Fibroblast of lung (primary cell): ENCODE measurements at regions not wholly inside any gene's neighbourhood (a gene's known extent, or its start where the extent isn't known, plus 50 kb on each side); places are given as distances from the start of the nearest gene placed in this dataset.

Experiments
- DNase-seq, 2 donors: peaks; one replicate each; pipeline versions ENCODE4 v3.0.0 to v3.0.0-alpha.2; 2010; ENCODE audit warnings: low read depth in 2 of 2
- H2AFZ ChIP-seq: 2 replicates; pipeline ENCODE4 v1.5.1; 2012; ENCODE audit warnings: low read length, control low read depth, inconsistent platforms
- H3K27ac ChIP-seq: 2 replicates; pipeline ENCODE4 v1.5.1; 2011; ENCODE audit warnings: low read length, control low read depth; ENCODE audit not compliant: insufficient read depth
- H3K27me3 ChIP-seq: 2 replicates; pipeline ENCODE4 v1.5.1; 2011; ENCODE audit warnings: mild to moderate bottlenecking, low read length; ENCODE audit not compliant: control insufficient read depth, insufficient read depth
- H3K36me3 ChIP-seq: 2 replicates; pipeline ENCODE4 v1.5.1; 2011; ENCODE audit warnings: low read length; ENCODE audit not compliant: control insufficient read depth, insufficient read depth
- H3K4me1 ChIP-seq: 2 replicates; pipeline ENCODE4 v1.5.1; 2011; ENCODE audit warnings: low read length; ENCODE audit not compliant: control insufficient read depth, insufficient read depth; ENCODE audit errors: extremely low read depth
- H3K4me2 ChIP-seq: 2 replicates; pipeline ENCODE4 v1.5.1; 2011; ENCODE audit warnings: low read length, control low read depth; ENCODE audit not compliant: insufficient read depth; ENCODE audit errors: extremely low read depth
- H3K4me3 ChIP-seq, 4 experiments: fragments of 200-600 bp in 1 of 4; sonication (generic) in 1 of 4; replicated peaks in 1 of 4; 2 replicates each; pipeline ENCODE4 v1.5.1; 2011 to 2016; ENCODE audit warnings: low read length in 4 of 4, low read depth in 3 of 4, mild to moderate bottlenecking in 3 of 4, control low read depth in 2 of 4, inconsistent platforms in 1 of 4, mixed read lengths in 1 of 4; ENCODE audit not compliant: insufficient read depth in 1 of 4; ENCODE audit errors: control extremely low read depth in 1 of 4
- H3K79me2 ChIP-seq: 2 replicates; pipeline ENCODE4 v1.5.1; 2012; ENCODE audit warnings: mild to moderate bottlenecking, low read length, inconsistent platforms; ENCODE audit not compliant: control insufficient read depth, insufficient read depth
- H3K9ac ChIP-seq: 2 replicates; pipeline ENCODE4 v1.5.1; 2011; ENCODE audit warnings: mild to moderate bottlenecking, low read length, control low read depth; ENCODE audit not compliant: insufficient read depth
- H3K9me3 ChIP-seq: 2 replicates; pipeline ENCODE4 v1.5.1; 2012; ENCODE audit warnings: low read depth, low read length; ENCODE audit not compliant: control insufficient read depth, insufficient read depth
- H4K20me1 ChIP-seq: 2 replicates; pipeline ENCODE4 v1.5.1; 2011; ENCODE audit warnings: low read length; ENCODE audit not compliant: control insufficient read depth, insufficient read depth; ENCODE audit errors: extremely low read depth
- CTCF ChIP-seq, 2 donors: IDR thresholded peaks in 1 of 2; conservative IDR thresholded peaks in 1 of 2; 1 replicate in 1 of 2; 2 replicates in 1 of 2; pipeline ENCODE4 v1.5.1; 2011 to 2012; ENCODE audit warnings: low read length in 2 of 2, control low read depth in 1 of 2, inconsistent platforms in 1 of 2, low read depth in 1 of 2, mild to moderate bottlenecking in 1 of 2
- EZH2 ChIP-seq: IDR thresholded peaks from 2 replicates; pipeline ENCODE4 v1.5.1; 2012; ENCODE audit warnings: low read length, control low read depth, mild to moderate bottlenecking; ENCODE audit errors: missing control alignments

- no peak overlapping the region for H2AFZ ChIP-seq
- TF ChIP-seq EZH2: no peak
- peak; percentile 88 to 90 for TF ChIP-seq CTCF (conservative IDR thresholded peaks at IDR 0.05 in 1 of 2, IDR thresholded peaks at IDR 0.05 in 1 of 2; ENCODE audit: low read depth in 1 of 2, low read length in 2 of 2)
- H3K9ac ChIP-seq: no peak overlapping the region
- no peak overlapping the region for H3K4me2 ChIP-seq
- no peaks in the 10 kb centered on the region for H3K4me1 ChIP-seq
- H4K20me1 ChIP-seq: no peaks in the 10 kb centered on the region
- DNase-seq: peak; percentile 53 to 83
- H3K27ac ChIP-seq: no peak overlapping the region
- no peaks in the 10 kb centered on the region for H3K9me3 ChIP-seq
- no peaks in the 10 kb centered on the region for H3K27me3 ChIP-seq
- H3K4me3 ChIP-seq: no peak overlapping the region
- H3K36me3 ChIP-seq: no peaks in the 10 kb centered on the region
- H3K79me2 ChIP-seq: no peaks in the 10 kb centered on the region
These were observed 169.3 kb upstream of the AKR1E2 start for GRCh38 chr10:4656576-4657194.

- Histone ChIP-seq H3K4me3 (no peak overlapping the region), H4K20me1 (no peaks in the 10 kb centered on the region), H3K36me3 (no peaks in the 10 kb centered on the region), H3K9ac (no peak overlapping the region), H3K27me3 (no peaks in the 10 kb centered on the region), H3K4me2 (no peak overlapping the region), H3K27ac (no peak overlapping the region), H3K79me2 (no peaks in the 10 kb centered on the region), H3K4me1 (no peaks in the 10 kb centered on the region), H3K9me3 (no peaks in the 10 kb centered on the region), H2AFZ (no peak overlapping the region)
- TF ChIP-seq EZH2 (no peak), CTCF (conservative IDR thresholded peaks at IDR 0.05 in 1 of 2, IDR thresholded peaks at IDR 0.05 in 1 of 2; ENCODE audit: low read depth in 1 of 2, low read length in 2 of 2) (no peak)
- no peak for DNase-seq
These were observed 170.1 kb upstream of the AKR1E2 start for GRCh38 chr10:4655879-4656278.

- no peak for TF ChIP-seq EZH2
- TF ChIP-seq CTCF (conservative IDR thresholded peaks at IDR 0.05 in 1 of 2, IDR thresholded peaks at IDR 0.05 in 1 of 2; ENCODE audit: low read depth in 1 of 2, low read length in 2 of 2): no peak
- DNase-seq: no peak
- Histone ChIP-seq H3K27me3 (no peaks in the 10 kb centered on the region), H2AFZ (no peak overlapping the region), H3K9me3 (no peaks in the 10 kb centered on the region), H3K27ac (no peak overlapping the region), H3K4me2 (no peak overlapping the region), H3K4me1 (peaks cover 4% of the 10 kb centered on the region), H3K79me2 (no peaks in the 10 kb centered on the region), H3K4me3 (no peak overlapping the region), H3K36me3 (no peaks in the 10 kb centered on the region), H4K20me1 (no peaks in the 10 kb centered on the region), H3K9ac (no peak overlapping the region)
These were observed 170.6 kb upstream of the AKR1E2 start for GRCh38 chr10:4655406-4655805.
